ENCODE measurements at regions not wholly inside any gene's neighbourhood (a gene's known extent, or its start where the extent isn't known, plus 50 kb on each side); places are given as distances from the start of the nearest gene placed in this dataset.

GRCh38 chr1:239870194-239870593 is 221.5 kb upstream of the FMN2 start:
- no peak for TF ChIP-seq CTCF (conservative IDR thresholded peaks at IDR 0.05; ENCODE audit: low read depth, low read length)
- no peak for TF ChIP-seq EZH2 (IDR thresholded peaks at IDR 0.05; ENCODE audit: low read length, unreplicated experiment)

All from PC-3 (cell line).